ENCODE measurements at regions not wholly inside any gene's neighbourhood (a gene's known extent, or its start where the extent isn't known, plus 50 kb on each side); places are given as distances from the start of the nearest gene placed in this dataset.

DNA sequence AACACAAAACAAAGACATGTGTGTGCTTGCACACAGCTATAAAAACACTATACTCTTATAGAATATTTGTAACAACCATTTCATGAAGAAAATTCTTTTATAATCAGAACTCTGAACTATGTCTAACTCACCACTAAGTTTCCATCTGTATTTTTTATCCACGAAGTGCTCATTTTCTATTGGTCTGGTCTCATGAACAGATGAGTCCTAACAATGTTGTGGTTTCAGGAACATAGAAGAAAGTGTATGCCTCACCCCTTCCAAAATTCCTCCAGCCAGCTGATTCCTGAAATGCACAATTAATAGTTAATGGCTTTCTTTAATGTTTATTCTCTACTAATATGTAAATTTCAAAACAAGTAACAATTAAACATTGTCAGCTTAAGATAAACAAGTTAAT lies 325.3 kb upstream of the GRAMD2B start:
- TF ChIP-seq POLR2A (IDR thresholded peaks at IDR 0.05) (no peak), POLR2AphosphoS5 (IDR thresholded peaks at IDR 0.05) (no peak), EP300 (IDR thresholded peaks at IDR 0.05) (no peak)
- TF ChIP-seq, protein P1, sequence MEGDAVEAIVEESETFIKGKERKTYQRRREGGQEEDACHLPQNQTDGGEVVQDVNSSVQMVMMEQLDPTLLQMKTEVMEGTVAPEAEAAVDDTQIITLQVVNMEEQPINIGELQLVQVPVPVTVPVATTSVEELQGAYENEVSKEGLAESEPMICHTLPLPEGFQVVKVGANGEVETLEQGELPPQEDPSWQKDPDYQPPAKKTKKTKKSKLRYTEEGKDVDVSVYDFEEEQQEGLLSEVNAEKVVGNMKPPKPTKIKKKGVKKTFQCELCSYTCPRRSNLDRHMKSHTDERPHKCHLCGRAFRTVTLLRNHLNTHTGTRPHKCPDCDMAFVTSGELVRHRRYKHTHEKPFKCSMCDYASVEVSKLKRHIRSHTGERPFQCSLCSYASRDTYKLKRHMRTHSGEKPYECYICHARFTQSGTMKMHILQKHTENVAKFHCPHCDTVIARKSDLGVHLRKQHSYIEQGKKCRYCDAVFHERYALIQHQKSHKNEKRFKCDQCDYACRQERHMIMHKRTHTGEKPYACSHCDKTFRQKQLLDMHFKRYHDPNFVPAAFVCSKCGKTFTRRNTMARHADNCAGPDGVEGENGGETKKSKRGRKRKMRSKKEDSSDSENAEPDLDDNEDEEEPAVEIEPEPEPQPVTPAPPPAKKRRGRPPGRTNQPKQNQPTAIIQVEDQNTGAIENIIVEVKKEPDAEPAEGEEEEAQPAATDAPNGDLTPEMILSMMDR (IDR thresholded peaks at IDR 0.05) = no peak

Measured in suprapubic skin (tissue), 4 donors.